ENCODE measurements at regions not wholly inside any gene's neighbourhood (a gene's known extent, or its start where the extent isn't known, plus 50 kb on each side); places are given as distances from the start of the nearest gene placed in this dataset.

- TF ChIP-seq EZH2 (IDR thresholded peaks at IDR 0.05; ENCODE audit: low read depth) (no peak), CTCF (conservative IDR thresholded peaks at IDR 0.05) (no peak)
- intact Hi-C loops (cut with micrococcal nuclease; ENCODE audit: unreplicated experiment): no loop called here
- no peak for DNase-seq
- ChIA-PET POLR2A (ENCODE audit: unreplicated experiment) (no interaction called here), CTCF (no interaction called here)
- Histone ChIP-seq H3K9me3 (ENCODE audit: insufficient read depth, low read depth) (no peaks in the 10 kb centered on the region), H3K4me2 (no peak overlapping the region), H3K9me2 (ENCODE audit: insufficient read depth) (no peaks in the 10 kb centered on the region), H3K27ac (no peak overlapping the region), H3K4me1 (replicated peaks; ENCODE audit: insufficient read depth) (no peaks in the 10 kb centered on the region), H4K20me1 (ENCODE audit: insufficient read depth) (no peaks in the 10 kb centered on the region), H3K36me3 (ENCODE audit: low read depth) (no peaks in the 10 kb centered on the region), H3K79me2 (ENCODE audit: low read depth) (no peaks in the 10 kb centered on the region), H2AFZ (no peak overlapping the region), H3K27me3 (ENCODE audit: insufficient read depth, low read depth) (peaks cover 48% of the 10 kb centered on the region), H3F3A (ENCODE audit: insufficient read depth, low read depth) (no peaks in the 10 kb centered on the region), H3K4me3 (no peak overlapping the region)
- no TSS peak for BruUV-seq (replicated peaks)
Observed at GRCh38 chr18:47593744-47594472, 336.6 kb downstream of the SMAD2 start.

- Histone ChIP-seq H3K36me3 (ENCODE audit: low read depth) (no peaks in the 10 kb centered on the region), H3K27ac (no peak overlapping the region), H4K20me1 (ENCODE audit: insufficient read depth) (no peaks in the 10 kb centered on the region), H3K27me3 (ENCODE audit: insufficient read depth, low read depth) (peaks cover 48% of the 10 kb centered on the region), H3K79me2 (ENCODE audit: low read depth) (no peaks in the 10 kb centered on the region), H3K9me2 (ENCODE audit: insufficient read depth) (no peaks in the 10 kb centered on the region), H3K4me2 (no peak overlapping the region), H3K4me3 (no peak overlapping the region), H3K4me1 (replicated peaks; ENCODE audit: insufficient read depth) (no peaks in the 10 kb centered on the region), H3F3A (ENCODE audit: insufficient read depth, low read depth) (no peaks in the 10 kb centered on the region), H2AFZ (no peak overlapping the region), H3K9me3 (ENCODE audit: insufficient read depth, low read depth) (no peaks in the 10 kb centered on the region)
- ChIA-PET CTCF (no interaction called here), POLR2A (ENCODE audit: unreplicated experiment) (no interaction called here)
- intact Hi-C loops (cut with micrococcal nuclease; ENCODE audit: unreplicated experiment): no loop called here
- no TSS peak for BruUV-seq (replicated peaks)
- DNase-seq: no peak
- TF ChIP-seq CTCF (conservative IDR thresholded peaks at IDR 0.05) (no peak), EZH2 (IDR thresholded peaks at IDR 0.05; ENCODE audit: low read depth) (no peak)
Observed at GRCh38 chr18:47591429-47591828, 339.0 kb downstream of the SMAD2 start.

- H3F3A ChIP-seq (ENCODE audit: insufficient read depth, low read depth): no peaks in the 10 kb centered on the region
- H2AFZ ChIP-seq: no peak overlapping the region
- H3K9me2 ChIP-seq (ENCODE audit: insufficient read depth): no peaks in the 10 kb centered on the region
- no TSS peak for BruUV-seq (replicated peaks)
- H3K27me3 ChIP-seq (ENCODE audit: insufficient read depth, low read depth): peaks cover 19% of the 10 kb centered on the region
- intact Hi-C loops (cut with micrococcal nuclease; ENCODE audit: unreplicated experiment): no loop called here
- H3K9me3 ChIP-seq (ENCODE audit: insufficient read depth, low read depth): no peaks in the 10 kb centered on the region
- POLR2A ChIA-PET (ENCODE audit: unreplicated experiment): no interaction called here
- no peak for DNase-seq
- H3K79me2 ChIP-seq (ENCODE audit: low read depth): no peaks in the 10 kb centered on the region
- H3K4me2 ChIP-seq: no peak overlapping the region
- no peak overlapping the region for H3K4me3 ChIP-seq
- CTCF ChIA-PET: no interaction called here
- no peaks in the 10 kb centered on the region for H4K20me1 ChIP-seq (ENCODE audit: insufficient read depth)
- H3K36me3 ChIP-seq (ENCODE audit: low read depth): no peaks in the 10 kb centered on the region
- no peaks in the 10 kb centered on the region for H3K4me1 ChIP-seq (replicated peaks; ENCODE audit: insufficient read depth)
- no peak for TF ChIP-seq CTCF (conservative IDR thresholded peaks at IDR 0.05)
- TF ChIP-seq EZH2 (IDR thresholded peaks at IDR 0.05; ENCODE audit: low read depth): no peak
- no peak overlapping the region for H3K27ac ChIP-seq
Observed at GRCh38 chr18:47587587-47587986, 336.1 kb upstream of the SKOR2 start.
